ENCODE measurements at regions not wholly inside any gene's neighbourhood (a gene's known extent, or its start where the extent isn't known, plus 50 kb on each side); places are given as distances from the start of the nearest gene placed in this dataset.

GRCh38 chrX:11870789-11871188 lies 112.8 kb downstream of the MSL3 start:
- Histone ChIP-seq H4K20me1 (ENCODE audit: insufficient read depth, low read length) (no peaks in the 10 kb centered on the region), H3K36me3 (replicated peaks in 1 of 2; ENCODE audit: control insufficient read depth in 1 of 2, insufficient read depth in 2 of 2, low read length in 2 of 2) (no peaks in the 10 kb centered on the region), H3K27me3 (ENCODE audit: control insufficient read depth in 1 of 2, insufficient read depth in 2 of 2, low read length in 2 of 2) (no peaks in the 10 kb centered on the region), H3K27ac (ENCODE audit: extremely low read length, insufficient read depth, low read length) (no peak overlapping the region), H3K4me1 (ENCODE audit: insufficient read depth, low read length) (no peaks in the 10 kb centered on the region), H3K4me3 (replicated peaks in 1 of 3; ENCODE audit: insufficient read depth in 1 of 3, low read depth in 2 of 3, low read length in 3 of 3) (no peak overlapping the region), H2AFZ (ENCODE audit: low read length) (no peak overlapping the region), H3K9ac (ENCODE audit: insufficient read depth, low read depth, low read length) (no peak overlapping the region), H3K4me2 (ENCODE audit: low read depth, low read length) (no peak overlapping the region), H3K79me2 (ENCODE audit: insufficient read depth, low read length) (no peaks in the 10 kb centered on the region), H3K9me3 (ENCODE audit: low read length) (no peaks in the 10 kb centered on the region)
- intact Hi-C loops (cut with micrococcal nuclease; ENCODE audit: unreplicated experiment) (no loop called here), in situ Hi-C loops (cut with HindIII; ENCODE audit: extremely low pct_ligation_motif_present, low pct_unique_long_range_greater_than_20kb) (no loop called here)
- BruUV-seq (replicated peaks) = no TSS peak
- ChIA-PET CTCF (ENCODE audit: low intra/inter-chr PET ratio, low total read pairs) (no interaction called here), POLR2A (no interaction called here)
- WGBS (ENCODE audit: low lambda C conversion rate) = no CpG with 5 or more reads among the region's 2 CpGs
- DNase-seq (ENCODE audit: low spot score) = no peak
- ATAC-seq = no peak
- no peak for FAIRE-seq
- TF ChIP-seq ZNF589 (CRISPR knock-in tag; conservative IDR thresholded peaks at IDR 0.05) (no peak), ATM (IDR thresholded peaks at IDR 0.05; ENCODE audit: borderline replicate concordance) (no peak), ZNF773 (CRISPR knock-in tag; IDR thresholded peaks at IDR 0.05; ENCODE audit: borderline replicate concordance) (no peak), BHLHE40 (IDR thresholded peaks at IDR 0.05; ENCODE audit: low read length) (no peak), SP140L (CRISPR knock-in tag; IDR thresholded peaks at IDR 0.05; ENCODE audit: borderline replicate concordance) (no peak), ZNF275 (CRISPR knock-in tag; IDR thresholded peaks at IDR 0.05; ENCODE audit: borderline replicate concordance) (no peak), ZNF17 (CRISPR knock-in tag; IDR thresholded peaks at IDR 0.05) (no peak), NBN (conservative IDR thresholded peaks at IDR 0.05) (no peak), ZNF878 (CRISPR knock-in tag; IDR thresholded peaks at IDR 0.05) (no peak), TBX3 (IDR thresholded peaks at IDR 0.05; ENCODE audit: borderline replicate concordance) (no peak), DBP (CRISPR knock-in tag; IDR thresholded peaks at IDR 0.05; ENCODE audit: not compliant biosample characterization) (no peak), MYPOP (CRISPR knock-in tag; IDR thresholded peaks at IDR 0.05) (no peak), ZFP90 (CRISPR knock-in tag; IDR thresholded peaks at IDR 0.05; ENCODE audit: borderline replicate concordance) (no peak), MED1 (CRISPR knock-in tag; IDR thresholded peaks at IDR 0.05) (no peak), SRSF4 (IDR thresholded peaks at IDR 0.05; ENCODE audit: low read depth, low read length, poor library complexity, severe bottlenecking) (no peak), SMARCE1 (IDR thresholded peaks at IDR 0.05; ENCODE audit: borderline replicate concordance) (no peak)
- TF ChIP-seq, protein P1, sequence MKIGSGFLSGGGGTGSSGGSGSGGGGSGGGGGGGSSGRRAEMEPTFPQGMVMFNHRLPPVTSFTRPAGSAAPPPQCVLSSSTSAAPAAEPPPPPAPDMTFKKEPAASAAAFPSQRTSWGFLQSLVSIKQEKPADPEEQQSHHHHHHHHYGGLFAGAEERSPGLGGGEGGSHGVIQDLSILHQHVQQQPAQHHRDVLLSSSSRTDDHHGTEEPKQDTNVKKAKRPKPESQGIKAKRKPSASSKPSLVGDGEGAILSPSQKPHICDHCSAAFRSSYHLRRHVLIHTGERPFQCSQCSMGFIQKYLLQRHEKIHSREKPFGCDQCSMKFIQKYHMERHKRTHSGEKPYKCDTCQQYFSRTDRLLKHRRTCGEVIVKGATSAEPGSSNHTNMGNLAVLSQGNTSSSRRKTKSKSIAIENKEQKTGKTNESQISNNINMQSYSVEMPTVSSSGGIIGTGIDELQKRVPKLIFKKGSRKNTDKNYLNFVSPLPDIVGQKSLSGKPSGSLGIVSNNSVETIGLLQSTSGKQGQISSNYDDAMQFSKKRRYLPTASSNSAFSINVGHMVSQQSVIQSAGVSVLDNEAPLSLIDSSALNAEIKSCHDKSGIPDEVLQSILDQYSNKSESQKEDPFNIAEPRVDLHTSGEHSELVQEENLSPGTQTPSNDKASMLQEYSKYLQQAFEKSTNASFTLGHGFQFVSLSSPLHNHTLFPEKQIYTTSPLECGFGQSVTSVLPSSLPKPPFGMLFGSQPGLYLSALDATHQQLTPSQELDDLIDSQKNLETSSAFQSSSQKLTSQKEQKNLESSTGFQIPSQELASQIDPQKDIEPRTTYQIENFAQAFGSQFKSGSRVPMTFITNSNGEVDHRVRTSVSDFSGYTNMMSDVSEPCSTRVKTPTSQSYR (CRISPR knock-in tag; IDR thresholded peaks at IDR 0.05; ENCODE audit: borderline replicate concordance) = no peak

Data from HepG2 (cell line).